OCI-LY3 (cell line): ENCODE measurements at regions not wholly inside any gene's neighbourhood (a gene's known extent, or its start where the extent isn't known, plus 50 kb on each side); places are given as distances from the start of the nearest gene placed in this dataset.

Experiments
- H2AFZ ChIP-seq: fragments of 200-600, 300-600 bp; shearing (Covaris generic); 2 replicates; pipeline ENCODE4 v1.6.0; 2014; ENCODE audit warnings: antibody characterized with exemption, low read depth, low read length
- H3K27ac ChIP-seq: fragments of 200-600, 300-600 bp; sonication (generic); 2 replicates; pipeline ENCODE4 v1.5.1; 2014; ENCODE audit warnings: mild to moderate bottlenecking, low read length, moderate library complexity, mixed read lengths
- H3K27me3 ChIP-seq: fragments of 200-600, 300-600 bp; sonication (generic); 2 replicates; pipeline ENCODE4 v1.6.1; 2014; ENCODE audit warnings: low read depth, low read length, mixed read lengths
- H3K36me3 ChIP-seq: fragments of 200-600, 300-600 bp; sonication (generic); replicated peaks from 2 replicates; pipeline ENCODE3; 2014; ENCODE audit warnings: low read depth, low read length, mixed read lengths
- H3K4me1 ChIP-seq: fragments of 300-600, 200-600 bp; sonication (generic); 2 replicates; pipeline ENCODE4 v1.6.1; 2014; ENCODE audit warnings: low read length, mixed read lengths
- H3K4me2 ChIP-seq: fragments of 200-600, 300-600 bp; sonication (generic); 2 replicates; pipeline ENCODE4 v1.6.1; 2014; ENCODE audit warnings: low read length, mixed read lengths
- H3K4me3 ChIP-seq: fragments of 300-600, 200-600 bp; sonication (generic); 2 replicates; pipeline ENCODE4 v1.5.1; 2014; ENCODE audit warnings: antibody characterized with exemption, mild to moderate bottlenecking, low read length, moderate library complexity
- H3K79me2 ChIP-seq: fragments of 300-600, 200-600 bp; shearing (Covaris generic); 2 replicates; pipeline ENCODE4 v1.6.1; 2014; ENCODE audit warnings: mild to moderate bottlenecking, low read length, mixed read lengths
- H3K9ac ChIP-seq: fragments of 300-600, 200-600 bp; shearing (Covaris generic); 2 replicates; pipeline ENCODE4 v1.6.0; 2014; ENCODE audit warnings: mild to moderate bottlenecking, low read length, moderate library complexity
- H3K9me3 ChIP-seq: fragments of 200-600, 300-600 bp; shearing (Covaris generic); 2 replicates; pipeline ENCODE4 v1.6.1; 2014; ENCODE audit warnings: low read length, mixed read lengths; ENCODE audit not compliant: insufficient read depth
- H4K20me1 ChIP-seq: fragments of 200-600, 300-600 bp; sonication (generic); 2 replicates; pipeline ENCODE4 v1.6.1; 2016; ENCODE audit warnings: low read length, mixed read lengths; ENCODE audit not compliant: insufficient read depth
- EZH2phosphoT487 ChIP-seq: fragments of 200-600 bp; shearing (Covaris generic); IDR thresholded peaks from 2 replicates; pipeline ENCODE4 v1.6.1; 2018; ENCODE audit warnings: antibody characterized with exemption, mixed run types, low read depth
- TF ChIP-seq, protein P1 (sequence below): fragments of 200-600, 300-600 bp; sonication (generic); IDR thresholded peaks from 2 replicates; pipeline ENCODE4 v1.5.1; 2014; ENCODE audit warnings: antibody characterized with exemption, low read length, low read depth

DNA sequence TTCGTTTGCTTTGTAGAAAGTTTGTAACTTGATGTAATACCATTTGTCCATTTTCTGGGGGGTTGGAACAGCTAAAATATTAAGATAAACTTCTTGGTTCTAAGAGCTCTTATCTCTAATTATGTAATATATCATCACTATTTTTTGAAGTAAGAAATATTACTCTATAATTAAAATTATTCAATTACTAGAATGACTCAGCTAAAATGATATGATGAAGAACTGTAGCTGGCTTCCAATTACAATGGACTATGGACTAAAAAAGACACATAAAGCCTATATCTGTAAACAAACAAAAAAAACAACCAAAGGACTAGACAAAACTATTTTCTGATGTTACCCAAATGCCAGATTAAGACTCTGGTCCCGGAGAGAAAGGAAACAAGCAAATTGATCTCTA, 569.4 kb downstream of the PCDH18 start:
- Histone ChIP-seq H3K27ac (no peak overlapping the region), H3K9me3 (no peaks in the 10 kb centered on the region; the same call in 1 of the 2 replicates), H3K36me3 (no peaks in the 10 kb centered on the region), H3K9ac (no peak overlapping the region), H3K4me2 (no peak overlapping the region), H3K27me3 (no peaks in the 10 kb centered on the region), H4K20me1 (no peaks in the 10 kb centered on the region), H3K79me2 (no peaks in the 10 kb centered on the region), H3K4me3 (no peak overlapping the region), H3K4me1 (no peaks in the 10 kb centered on the region), H2AFZ (no peak overlapping the region)
- TF ChIP-seq, protein P1, sequence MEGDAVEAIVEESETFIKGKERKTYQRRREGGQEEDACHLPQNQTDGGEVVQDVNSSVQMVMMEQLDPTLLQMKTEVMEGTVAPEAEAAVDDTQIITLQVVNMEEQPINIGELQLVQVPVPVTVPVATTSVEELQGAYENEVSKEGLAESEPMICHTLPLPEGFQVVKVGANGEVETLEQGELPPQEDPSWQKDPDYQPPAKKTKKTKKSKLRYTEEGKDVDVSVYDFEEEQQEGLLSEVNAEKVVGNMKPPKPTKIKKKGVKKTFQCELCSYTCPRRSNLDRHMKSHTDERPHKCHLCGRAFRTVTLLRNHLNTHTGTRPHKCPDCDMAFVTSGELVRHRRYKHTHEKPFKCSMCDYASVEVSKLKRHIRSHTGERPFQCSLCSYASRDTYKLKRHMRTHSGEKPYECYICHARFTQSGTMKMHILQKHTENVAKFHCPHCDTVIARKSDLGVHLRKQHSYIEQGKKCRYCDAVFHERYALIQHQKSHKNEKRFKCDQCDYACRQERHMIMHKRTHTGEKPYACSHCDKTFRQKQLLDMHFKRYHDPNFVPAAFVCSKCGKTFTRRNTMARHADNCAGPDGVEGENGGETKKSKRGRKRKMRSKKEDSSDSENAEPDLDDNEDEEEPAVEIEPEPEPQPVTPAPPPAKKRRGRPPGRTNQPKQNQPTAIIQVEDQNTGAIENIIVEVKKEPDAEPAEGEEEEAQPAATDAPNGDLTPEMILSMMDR = no peak
- no peak for TF ChIP-seq EZH2phosphoT487

DNA sequence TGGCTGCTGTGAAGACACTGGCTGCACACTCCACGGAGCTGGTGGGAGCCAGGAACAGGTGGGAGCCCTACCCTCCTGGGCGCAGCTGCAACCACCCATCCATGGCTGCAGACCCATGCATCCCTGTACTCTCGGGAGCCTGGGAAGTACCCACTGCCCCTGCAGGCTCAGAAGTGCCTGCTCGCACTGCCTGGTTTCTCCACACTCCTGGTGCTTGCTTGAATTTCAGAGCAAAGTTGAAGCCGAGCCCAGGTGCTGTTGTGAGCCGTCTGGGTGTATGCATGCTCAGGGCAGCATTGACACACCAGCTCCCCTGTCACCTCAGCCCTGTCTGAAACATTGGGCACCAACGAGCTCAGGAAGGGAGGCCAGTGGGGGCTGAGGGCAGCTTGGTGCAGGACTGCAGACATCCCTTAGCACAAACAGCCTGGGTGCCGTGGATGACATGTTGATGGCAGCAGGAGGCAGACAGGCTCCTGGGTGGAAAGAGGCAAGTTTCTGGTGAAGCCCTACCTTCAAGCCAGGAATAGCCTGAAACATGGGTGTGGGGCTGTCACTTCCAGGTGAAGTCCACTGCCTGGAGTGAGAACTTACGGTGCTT, 585.9 kb downstream of the PCDH18 start:
- Histone ChIP-seq H2AFZ (no peak overlapping the region), H3K4me1 (no peaks in the 10 kb centered on the region), H3K9ac (no peak overlapping the region), H3K4me2 (no peak overlapping the region), H3K4me3 (no peak overlapping the region), H3K79me2 (no peaks in the 10 kb centered on the region), H3K27me3 (no peaks in the 10 kb centered on the region), H3K36me3 (peaks cover 3% of the 10 kb centered on the region), H4K20me1 (no peaks in the 10 kb centered on the region), H3K9me3 (no peaks in the 10 kb centered on the region), H3K27ac (no peak overlapping the region)
- TF ChIP-seq, protein P1 = no peak
- no peak for TF ChIP-seq EZH2phosphoT487

DNA sequence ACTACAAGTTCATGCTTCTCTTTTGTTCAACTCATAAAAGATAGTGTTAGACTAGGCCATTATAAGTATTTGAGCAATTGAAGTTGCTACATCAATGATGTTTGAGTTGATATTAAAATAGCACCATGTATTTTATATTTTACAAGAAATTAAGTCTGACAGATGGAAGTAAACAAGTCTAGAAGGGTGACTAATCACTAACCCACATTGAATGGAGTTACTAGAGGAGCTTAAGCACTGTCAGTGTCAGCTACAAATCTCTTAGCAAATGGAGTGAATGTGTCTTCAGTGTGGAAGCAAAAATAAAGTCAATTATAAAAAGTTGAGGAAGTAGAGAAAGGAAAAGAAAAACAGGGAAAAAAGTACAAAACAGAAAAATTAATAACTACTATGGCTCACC, 592.5 kb downstream of the PCDH18 start:
- Histone ChIP-seq H4K20me1 (no peaks in the 10 kb centered on the region), H3K9me3 (no peaks in the 10 kb centered on the region), H3K4me3 (no peak overlapping the region), H3K27me3 (no peaks in the 10 kb centered on the region), H3K36me3 (no peaks in the 10 kb centered on the region), H3K9ac (no peak overlapping the region), H3K27ac (no peak overlapping the region), H3K4me1 (no peaks in the 10 kb centered on the region), H3K79me2 (no peaks in the 10 kb centered on the region), H3K4me2 (no peak overlapping the region), H2AFZ (no peak overlapping the region)
- TF ChIP-seq, protein P1 = no peak
- TF ChIP-seq EZH2phosphoT487 = no peak

DNA sequence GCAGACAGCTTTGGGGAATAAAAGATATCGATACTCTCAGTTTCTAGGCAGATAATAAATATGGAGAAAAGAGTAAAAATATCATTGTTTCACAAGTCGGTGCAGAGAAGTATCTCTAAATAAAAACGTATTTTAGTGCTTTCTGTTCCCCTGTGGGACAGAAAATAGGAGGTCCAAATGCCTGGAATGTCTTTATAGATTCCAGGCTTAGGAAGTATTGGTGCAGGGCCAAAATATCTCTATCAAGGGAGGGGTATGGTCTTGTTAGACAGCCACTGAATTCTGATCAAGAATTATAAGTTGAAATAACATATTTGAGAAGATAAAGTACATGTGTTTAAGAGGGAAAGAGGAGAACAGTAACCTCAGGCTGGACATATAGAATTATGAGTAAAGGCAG, 596.4 kb downstream of the PCDH18 start:
- no peak overlapping the region for H2AFZ ChIP-seq
- no peaks in the 10 kb centered on the region for H3K4me1 ChIP-seq
- H3K27ac ChIP-seq = no peak overlapping the region

More for the DNA sequence above, 596.4 kb downstream of the PCDH18 start:
- Histone ChIP-seq H3K79me2 (no peaks in the 10 kb centered on the region), H3K9me3 (no peaks in the 10 kb centered on the region), H3K36me3 (no peaks in the 10 kb centered on the region), H3K4me3 (no peak overlapping the region), H3K27me3 (no peaks in the 10 kb centered on the region), H4K20me1 (no peaks in the 10 kb centered on the region), H3K4me2 (no peak overlapping the region), H3K9ac (no peak overlapping the region)
- no peak for TF ChIP-seq EZH2phosphoT487
- TF ChIP-seq, protein P1 = no peak
